GM12878 (cell line): ENCODE measurements at regions not wholly inside any gene's neighbourhood (a gene's known extent, or its start where the extent isn't known, plus 50 kb on each side); places are given as distances from the start of the nearest gene placed in this dataset.

Source experiments
- ATAC-seq: fragments of 200-7000 bp; cut with Tn5 transposase; 3 replicates; pipeline ENCODE4 v1.9.1; 2020; ENCODE audit warnings: mild to moderate bottlenecking, moderate library complexity
- BruUV-seq: library from RNA; stranded (reverse); fragments of 400-500 nt; replicated peaks from 2 replicates; lab custom pipeline; 2021; lab: Mats Ljungman, UMichigan
- CTCF ChIA-PET: fragments of 300-600 bp; sonication (Branson Sonifier 250); formaldehyde crosslinking; extraction: SDS; loops from one replicate; lab custom pipeline; 2021; ENCODE audit warnings: inconsistent platforms; lab: Yijun Ruan, JAX
- POLR2A ChIA-PET: fragments of 350-600 bp; formaldehyde crosslinking; extraction: SDS; loops from one replicate; lab custom pipeline; 2021; ENCODE audit warnings: inconsistent platforms; lab: Charles Lee
- RAD21 ChIA-PET: fragments of 300-600 bp; sonication (Branson Sonifier 250); formaldehyde crosslinking; loops from one replicate; lab custom pipeline; 2023; ENCODE audit warnings: antibody characterized with exemption; ENCODE audit not compliant: unreplicated experiment; lab: Charles Lee
- SMC1A ChIA-PET: fragments of 300-600 bp; sonication (Branson Sonifier 250); formaldehyde crosslinking; loops from one replicate; lab custom pipeline; 2023; ENCODE audit not compliant: unreplicated experiment, uncharacterized antibody; lab: Charles Lee
- DNase-seq: peaks from one replicate; pipeline ENCODE4 v3.0.0-alpha.2; 2011; ENCODE audit warnings: low read depth, low spot score
- FAIRE-seq: peaks from 3 replicates; lab custom pipeline; 2011; peaks lifted over from hg19 to GRCh38; lab: Jason Lieb, UNC
- H2AFZ ChIP-seq: 2 replicates; pipeline ENCODE4 v1.6.0; 2011; ENCODE audit warnings: low read depth, low read length, control low read depth; ENCODE audit not compliant: control insufficient read depth
- H3K27ac ChIP-seq: 2 replicates; pipeline ENCODE4 v1.5.1; 2011; ENCODE audit warnings: control low read depth; ENCODE audit not compliant: control insufficient read depth, insufficient read depth
- H3K27me3 ChIP-seq, 2 experiments: replicated peaks in 1 of 2; 2 replicates each; pipeline versions ENCODE4 v1.6.0 to v1.6.1; 2011; ENCODE audit warnings: low read length in 1 of 2; ENCODE audit not compliant: control insufficient read depth in 2 of 2, insufficient read depth in 2 of 2
- H3K36me3 ChIP-seq, 2 experiments: 2 replicates each; pipeline ENCODE4 v1.5.1; 2011; ENCODE audit warnings: low read length in 1 of 2; ENCODE audit not compliant: control insufficient read depth in 2 of 2, insufficient read depth in 2 of 2
- H3K4me1 ChIP-seq: 2 replicates; pipeline ENCODE4 v1.6.1; 2011; ENCODE audit warnings: mild to moderate bottlenecking, low read length, moderate library complexity, mixed read lengths; ENCODE audit not compliant: control insufficient read depth, insufficient read depth
- H3K4me2 ChIP-seq: 2 replicates; pipeline ENCODE4 v1.6.0; 2011; ENCODE audit warnings: control low read depth; ENCODE audit not compliant: control insufficient read depth, insufficient read depth
- H3K4me3 ChIP-seq: fragments of 200-600 bp; sonication (generic); 2 replicates; pipeline ENCODE4 v1.5.1; 2016
- H3K79me2 ChIP-seq: 2 replicates; pipeline ENCODE4 v1.6.0; 2011; ENCODE audit warnings: low read length; ENCODE audit not compliant: control insufficient read depth, insufficient read depth
- H3K9ac ChIP-seq: 2 replicates; pipeline ENCODE4 v1.8.0; 2011; ENCODE audit warnings: low read length, control low read depth, mixed read lengths; ENCODE audit not compliant: control insufficient read depth, insufficient read depth
- H3K9me3 ChIP-seq: replicated peaks from 3 replicates; pipeline ENCODE4 v1.5.1; 2011; ENCODE audit warnings: mild to moderate bottlenecking, low read length; ENCODE audit not compliant: control insufficient read depth, insufficient read depth
- H4K20me1 ChIP-seq: 2 replicates; pipeline ENCODE4 v1.6.0; 2011; ENCODE audit not compliant: control insufficient read depth, insufficient read depth
- BMI1 ChIP-seq: fragments of 450-650 bp; IDR thresholded peaks from 2 replicates; pipeline ENCODE4 v1.6.1; 2016; ENCODE audit warnings: mild to moderate bottlenecking, moderate library complexity, borderline replicate concordance
- BRCA1 ChIP-seq: IDR thresholded peaks from 2 replicates; pipeline ENCODE4 v1.6.1; 2011; ENCODE audit warnings: low read depth, low read length, improper control_type of control experiment
- ETV6 ChIP-seq, 2 experiments: fragments of 450-650 bp in 1 of 2; IDR thresholded peaks in 1 of 2; conservative IDR thresholded peaks in 1 of 2; 2 replicates each; pipeline ENCODE4 v1.6.1; 2014; ENCODE audit warnings: antibody characterized with exemption in 1 of 2, borderline replicate concordance in 1 of 2, low read depth in 1 of 2, mild to moderate bottlenecking in 1 of 2, moderate library complexity in 1 of 2
- GATAD2B ChIP-seq: fragments of 450-650 bp; conservative IDR thresholded peaks from 2 replicates; pipeline ENCODE4 v1.6.1; 2017; ENCODE audit warnings: low read depth, mild to moderate bottlenecking, moderate library complexity
- HCFC1 ChIP-seq: fragments of 150-350 bp; IDR thresholded peaks from 2 replicates; pipeline ENCODE4 v1.6.1; 2014; ENCODE audit warnings: low read length
- LARP7 ChIP-seq: fragments of 450-650 bp; IDR thresholded peaks from 2 replicates; pipeline ENCODE4 v1.6.1; 2017; ENCODE audit warnings: mild to moderate bottlenecking
- MXI1 ChIP-seq: fragments of 150-350 bp; IDR thresholded peaks from 2 replicates; pipeline ENCODE4 v1.6.1; 2011; ENCODE audit warnings: low read depth, mild to moderate bottlenecking, inconsistent platforms, low read length, improper control_type of control experiment
- NFYB ChIP-seq: IDR thresholded peaks from 2 replicates; pipeline ENCODE4 v1.6.1; 2011; ENCODE audit warnings: low read depth, mild to moderate bottlenecking, low read length, improper control_type of control experiment, moderate library complexity; ENCODE audit not compliant: insufficient read depth
- POU2F2 ChIP-seq: IDR thresholded peaks from 3 replicates; pipeline ENCODE4 v1.6.1; 2011; ENCODE audit warnings: low read depth, mild to moderate bottlenecking, low read length, borderline replicate concordance
- PRDM15 ChIP-seq: fragments of 450-650 bp; formaldehyde crosslinking; IDR thresholded peaks from 2 replicates; pipeline ENCODE4 v1.4.0; 2020; ENCODE audit warnings: mild to moderate bottlenecking, moderate library complexity
- TARDBP ChIP-seq: IDR thresholded peaks from 2 replicates; pipeline ENCODE4 v1.6.1; 2016; ENCODE audit warnings: borderline replicate concordance
- ZNF384 ChIP-seq: IDR thresholded peaks from 2 replicates; pipeline ENCODE4 v1.6.1; 2012; ENCODE audit warnings: low read depth, mild to moderate bottlenecking, low read length, improper control_type of control experiment, borderline replicate concordance
- WGBS: methylation state at CpG from one replicate; pipeline ENCODE4 v1.1.6; 2016; ENCODE audit warnings: low lambda C conversion rate; ENCODE audit not compliant: insufficient replicate concordance, insufficient coverage; ENCODE audit errors: missing lambda C conversion rate; 5-methylcytosine and 5-hydroxymethylcytosine counted together
- in situ Hi-C: fragments of 300-500 bp; cut with MboI; formaldehyde crosslinking; loops from 9 replicates; pipeline ENCODE4 v1.14.3; 2018; ENCODE audit warnings: mixed read lengths
- intact Hi-C: fragments of 100-400 bp; cut with micrococcal nuclease; formaldehyde crosslinking; loops from one replicate; pipeline ENCODE4 v1.14.2; 2022; ENCODE audit not compliant: unreplicated experiment

- Histone ChIP-seq H3K4me2 (no peak overlapping the region), H2AFZ (no peak overlapping the region), H3K27ac (no peak overlapping the region), H3K79me2 (no peaks in the 10 kb centered on the region), H3K9ac (no peak overlapping the region), H4K20me1 (no peaks in the 10 kb centered on the region), H3K36me3 (no peaks in the 10 kb centered on the region), H3K4me3 (no peak overlapping the region), H3K4me1 (no peaks in the 10 kb centered on the region), H3K9me3 (no peaks in the 10 kb centered on the region; the same call in 2 of the 3 replicates)
- intact Hi-C loops: no loop called here
- DNase-seq: no peak
- WGBS: 91% methylated on average over 2 of the region's 2 CpGs
- ATAC-seq: no peak
- FAIRE-seq: no peak
- RAD21 ChIA-PET: no interaction called here
- no peak for TF ChIP-seq POU2F2
- no peak for TF ChIP-seq MXI1
- TF ChIP-seq ETV6 (conservative IDR thresholded peaks at IDR 0.05 in 1 of 2, IDR thresholded peaks at IDR 0.05 in 1 of 2; ENCODE audit: borderline replicate concordance in 1 of 2, low read depth in 1 of 2): no peak
- TF ChIP-seq NFYB: no peak
- TF ChIP-seq HCFC1: no peak
- TF ChIP-seq TARDBP: no peak
- TF ChIP-seq GATAD2B: no peak
- TF ChIP-seq BMI1: no peak
- no peak for TF ChIP-seq BRCA1
- TF ChIP-seq ZNF384: no peak
- TF ChIP-seq PRDM15: no peak
- no peak for TF ChIP-seq LARP7
- TF ChIP-seq, all 136 proteins: peak for 0
- SMC1A ChIA-PET: interaction anchor here (0.6 kb wide), 1 partner anchor 126 kb away, joined by 3 read pairs; no protein-coding TSS in a partner anchor
- no TSS peak for BruUV-seq
- CTCF ChIA-PET: no interaction called here
- POLR2A ChIA-PET: no interaction called here
- in situ Hi-C loops: no loop called here
- no peaks in the 10 kb centered on the region for H3K27me3 ChIP-seq
These were observed 187.5 kb upstream of the SLC38A2 start for GRCh38 chr12:46560089-46560488.
